GM12865 (cell line): ENCODE measurements at regions not wholly inside any gene's neighbourhood (a gene's known extent, or its start where the extent isn't known, plus 50 kb on each side); places are given as distances from the start of the nearest gene placed in this dataset.

Source experiments
- DNase-seq: peaks from one replicate; pipeline ENCODE4 v3.0.0; 2010; ENCODE audit warnings: low read depth
- H3K4me3 ChIP-seq: 2 replicates; pipeline ENCODE4 v1.5.1; 2011; ENCODE audit warnings: mild to moderate bottlenecking, low read depth, low read length, control low read depth
- TF ChIP-seq, protein P1 (sequence below): IDR thresholded peaks from 2 replicates; pipeline ENCODE4 v1.5.1; 2011; ENCODE audit warnings: low read length, control low read depth, low read depth, inconsistent platforms; ENCODE audit not compliant: insufficient read depth; ENCODE audit errors: missing control alignments

DNA sequence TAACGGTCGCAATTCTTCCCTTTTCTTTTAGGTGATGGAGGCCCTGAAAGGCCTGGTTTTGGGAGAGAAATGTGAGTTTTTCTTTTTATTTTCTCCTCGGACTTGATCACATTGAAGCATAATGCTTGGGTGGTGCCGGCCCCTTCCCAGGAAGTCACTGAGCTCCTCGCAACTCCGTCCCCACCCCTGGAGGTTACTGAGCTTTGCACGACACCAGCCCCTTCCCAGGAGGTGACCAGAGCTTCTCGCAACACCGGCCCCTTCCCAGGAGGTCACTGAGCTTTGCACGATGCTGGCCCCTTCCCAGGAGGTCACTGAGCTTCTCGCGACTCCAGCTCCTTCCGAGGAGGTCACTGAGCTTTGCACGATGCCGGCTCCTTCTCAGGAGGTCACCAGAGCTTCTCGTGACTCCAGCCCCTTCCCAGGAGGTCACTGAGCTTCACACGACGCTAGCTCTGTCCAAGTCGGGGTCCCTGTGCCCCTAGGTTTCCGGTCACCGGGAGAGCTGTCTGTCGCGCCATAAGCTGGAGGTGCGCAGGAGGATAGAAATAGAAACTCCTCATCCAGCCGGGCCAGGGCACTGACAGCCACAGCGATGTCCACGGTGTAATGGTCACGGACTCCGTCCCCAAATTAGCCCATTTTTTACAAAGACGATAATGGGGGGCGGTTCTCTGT lies 586.4 kb downstream of the BRD1 start:
- H3K4me3 ChIP-seq, result no peak overlapping the region
- no peak for DNase-seq

DNA sequence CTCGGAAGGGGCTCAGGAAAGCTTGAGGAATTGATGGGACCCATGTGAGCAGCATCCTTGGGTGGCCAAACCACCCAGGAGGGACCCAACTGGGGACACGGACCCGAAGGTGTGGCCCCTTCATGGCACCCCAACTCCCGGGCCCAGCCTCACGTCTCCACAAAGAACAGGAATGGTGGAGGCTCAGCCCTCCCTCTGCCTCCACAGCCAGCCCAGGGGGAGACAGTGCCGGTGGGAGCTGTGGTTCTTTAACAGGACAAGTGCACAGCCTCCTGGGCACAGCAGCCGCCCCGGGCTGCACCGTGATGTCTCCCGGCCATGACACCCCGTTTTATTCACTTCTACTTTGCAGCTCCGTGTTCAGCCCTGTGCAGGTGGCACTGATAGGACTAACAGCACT lies 587.2 kb downstream of the BRD1 start:
- H3K4me3 ChIP-seq, result no peak overlapping the region
- TF ChIP-seq, protein P1, sequence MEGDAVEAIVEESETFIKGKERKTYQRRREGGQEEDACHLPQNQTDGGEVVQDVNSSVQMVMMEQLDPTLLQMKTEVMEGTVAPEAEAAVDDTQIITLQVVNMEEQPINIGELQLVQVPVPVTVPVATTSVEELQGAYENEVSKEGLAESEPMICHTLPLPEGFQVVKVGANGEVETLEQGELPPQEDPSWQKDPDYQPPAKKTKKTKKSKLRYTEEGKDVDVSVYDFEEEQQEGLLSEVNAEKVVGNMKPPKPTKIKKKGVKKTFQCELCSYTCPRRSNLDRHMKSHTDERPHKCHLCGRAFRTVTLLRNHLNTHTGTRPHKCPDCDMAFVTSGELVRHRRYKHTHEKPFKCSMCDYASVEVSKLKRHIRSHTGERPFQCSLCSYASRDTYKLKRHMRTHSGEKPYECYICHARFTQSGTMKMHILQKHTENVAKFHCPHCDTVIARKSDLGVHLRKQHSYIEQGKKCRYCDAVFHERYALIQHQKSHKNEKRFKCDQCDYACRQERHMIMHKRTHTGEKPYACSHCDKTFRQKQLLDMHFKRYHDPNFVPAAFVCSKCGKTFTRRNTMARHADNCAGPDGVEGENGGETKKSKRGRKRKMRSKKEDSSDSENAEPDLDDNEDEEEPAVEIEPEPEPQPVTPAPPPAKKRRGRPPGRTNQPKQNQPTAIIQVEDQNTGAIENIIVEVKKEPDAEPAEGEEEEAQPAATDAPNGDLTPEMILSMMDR, result no peak
- DNase-seq, result no peak

More for the DNA sequence above, 586.4 kb downstream of the BRD1 start:
- TF ChIP-seq, protein P1, result no peak

DNA sequence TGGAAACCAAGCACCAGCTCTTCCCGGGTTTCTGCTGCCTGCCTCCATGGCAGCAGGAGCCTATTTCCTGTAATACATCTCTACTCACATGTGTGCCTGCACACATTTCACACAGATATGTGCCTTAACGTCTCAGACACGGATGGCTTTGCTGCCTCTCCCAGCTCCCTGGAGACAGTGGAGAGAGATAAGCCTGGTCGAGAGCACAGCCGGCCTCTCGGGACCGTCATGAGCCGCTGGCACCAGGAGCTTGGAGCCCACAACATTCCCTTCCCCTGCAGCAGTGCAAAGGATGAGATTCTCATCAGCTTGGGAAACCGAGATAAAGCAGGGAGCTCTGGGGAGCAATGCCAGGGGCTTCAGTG lies 587.7 kb downstream of the BRD1 start:
- TF ChIP-seq, protein P1, result no peak
- H3K4me3 ChIP-seq, result no peak overlapping the region
- no peak for DNase-seq

DNA sequence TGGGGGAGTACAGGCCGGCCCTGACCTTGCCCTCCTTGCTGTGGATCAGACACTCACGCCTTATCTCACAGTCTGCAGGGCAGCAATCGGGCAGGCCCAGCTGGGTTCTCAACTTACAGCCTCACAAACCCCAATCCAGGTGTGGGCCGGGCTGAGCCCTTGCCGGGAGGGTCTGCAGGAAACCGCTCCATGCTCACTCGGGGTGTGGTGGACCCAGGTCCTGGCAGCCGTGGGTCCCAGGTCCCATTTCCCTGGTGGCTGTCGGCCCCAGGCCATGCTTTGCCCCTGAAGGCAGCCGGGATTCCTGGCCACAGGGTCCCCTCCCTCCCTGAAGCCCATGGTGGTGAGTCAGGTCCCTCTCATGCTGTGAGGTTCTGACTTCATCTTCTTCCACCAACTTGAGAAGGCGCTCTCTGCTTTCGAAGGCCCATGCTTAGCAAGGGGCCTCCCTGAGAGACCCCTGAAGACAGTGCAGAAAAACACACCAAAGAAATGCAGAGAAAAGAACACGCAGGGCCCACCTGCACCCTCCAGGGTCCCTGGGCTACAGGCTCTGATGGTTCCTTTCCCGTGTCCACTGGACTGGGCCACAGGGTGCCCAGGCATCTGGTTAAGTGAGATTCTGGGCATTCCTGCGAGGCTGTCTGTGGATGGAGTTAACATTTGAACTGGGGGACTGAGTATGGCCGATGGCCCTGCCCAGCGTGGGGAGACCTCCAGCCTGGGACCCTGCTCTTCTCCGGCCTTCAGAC lies 588.2 kb downstream of the BRD1 start:
- no peak for DNase-seq
- H3K4me3 ChIP-seq, result no peak overlapping the region
- TF ChIP-seq, protein P1, result no peak

DNA sequence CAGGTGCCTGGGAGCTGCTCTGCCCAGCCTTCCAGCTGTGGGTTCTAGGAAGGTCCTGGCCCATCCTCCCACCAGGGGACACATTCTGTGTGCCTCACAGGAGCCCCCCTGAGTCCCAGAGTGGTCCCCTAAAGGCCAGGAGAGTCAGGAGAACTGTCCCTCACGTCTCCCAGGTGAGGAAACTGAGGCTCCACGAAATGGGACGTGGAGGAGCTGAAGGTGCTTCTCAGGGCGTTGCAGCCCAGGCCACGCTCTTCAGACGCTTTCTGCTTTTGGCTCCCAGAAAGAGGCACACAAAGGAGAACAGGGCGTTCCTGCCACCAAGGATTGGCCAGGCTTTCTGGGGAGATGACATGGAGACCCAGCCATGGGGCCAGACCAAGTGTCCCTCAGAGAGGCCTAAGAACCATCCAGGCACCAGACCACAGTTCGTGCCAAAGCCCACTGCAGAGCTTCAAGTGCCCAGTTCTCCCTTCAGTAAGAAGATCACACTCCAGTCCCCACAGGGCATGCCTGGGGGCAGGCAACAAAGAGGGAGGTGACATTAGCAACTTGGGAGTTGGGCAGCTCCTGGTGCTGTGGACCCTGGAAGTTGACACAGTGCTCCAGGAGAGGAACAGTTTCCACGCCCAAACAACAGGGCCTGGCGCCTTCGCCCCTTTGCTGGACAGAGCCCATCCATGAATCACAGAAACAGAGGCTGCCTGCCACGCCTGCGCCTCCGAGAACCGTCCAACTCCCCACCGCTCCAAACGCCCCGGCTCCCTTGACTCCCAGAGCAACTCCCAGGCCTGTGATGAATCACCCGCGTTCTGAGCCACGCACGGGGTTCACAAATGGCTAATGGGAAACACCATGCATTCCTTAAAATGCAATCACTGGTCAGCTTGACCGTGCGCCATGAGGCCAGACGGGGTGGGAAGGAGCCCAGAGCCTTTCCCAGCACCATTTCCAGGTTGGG lies 589.2 kb downstream of the BRD1 start:
- H3K4me3 ChIP-seq, result no peak overlapping the region
- TF ChIP-seq, protein P1, result no peak
- no peak for DNase-seq

DNA sequence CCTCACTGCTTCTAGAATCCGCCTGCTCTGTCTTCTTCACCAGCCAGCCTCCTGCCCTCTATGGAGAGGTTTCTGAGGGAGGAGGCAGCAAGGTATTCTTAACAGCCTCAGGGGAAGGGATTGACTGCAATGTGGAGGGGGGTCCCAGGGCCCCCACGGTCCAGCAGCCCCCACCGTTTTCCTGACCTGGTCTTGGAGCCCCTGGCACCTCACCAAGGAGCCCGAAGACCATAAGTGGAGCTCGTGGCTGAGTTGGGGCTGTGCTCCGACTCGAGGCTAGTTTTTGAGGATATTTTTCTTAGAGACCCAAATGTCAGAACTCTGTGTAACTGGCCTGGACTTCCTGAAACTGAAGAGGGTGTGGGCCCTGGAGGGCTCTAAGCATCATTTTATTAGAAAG lies 590.0 kb downstream of the BRD1 start:
- DNase-seq, result no peak
- H3K4me3 ChIP-seq, result no peak overlapping the region
- TF ChIP-seq, protein P1, result no peak
